ENCODE measurements at regions not wholly inside any gene's neighbourhood (a gene's known extent, or its start where the extent isn't known, plus 50 kb on each side); places are given as distances from the start of the nearest gene placed in this dataset.

DNA sequence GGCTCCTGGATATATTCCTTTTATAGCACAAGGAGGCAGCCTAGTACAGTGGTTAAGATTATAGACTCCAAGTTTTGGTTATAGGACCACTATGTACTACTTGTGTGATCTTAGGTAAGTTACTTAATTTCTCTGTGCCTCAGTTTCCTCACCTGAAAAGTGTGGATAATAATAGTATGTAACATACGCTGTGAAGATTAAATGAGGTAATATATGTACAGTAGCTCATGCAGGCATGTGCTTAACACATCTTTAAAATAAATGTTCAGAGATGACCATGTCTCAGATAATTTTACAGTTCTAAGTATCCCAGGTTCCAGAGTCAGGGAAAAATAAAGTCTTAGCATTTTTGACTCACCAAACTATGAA is 55.7 kb upstream of the TRABD2B start:
- DNase-seq (ENCODE audit: low spot score) = no peak

DNA sequence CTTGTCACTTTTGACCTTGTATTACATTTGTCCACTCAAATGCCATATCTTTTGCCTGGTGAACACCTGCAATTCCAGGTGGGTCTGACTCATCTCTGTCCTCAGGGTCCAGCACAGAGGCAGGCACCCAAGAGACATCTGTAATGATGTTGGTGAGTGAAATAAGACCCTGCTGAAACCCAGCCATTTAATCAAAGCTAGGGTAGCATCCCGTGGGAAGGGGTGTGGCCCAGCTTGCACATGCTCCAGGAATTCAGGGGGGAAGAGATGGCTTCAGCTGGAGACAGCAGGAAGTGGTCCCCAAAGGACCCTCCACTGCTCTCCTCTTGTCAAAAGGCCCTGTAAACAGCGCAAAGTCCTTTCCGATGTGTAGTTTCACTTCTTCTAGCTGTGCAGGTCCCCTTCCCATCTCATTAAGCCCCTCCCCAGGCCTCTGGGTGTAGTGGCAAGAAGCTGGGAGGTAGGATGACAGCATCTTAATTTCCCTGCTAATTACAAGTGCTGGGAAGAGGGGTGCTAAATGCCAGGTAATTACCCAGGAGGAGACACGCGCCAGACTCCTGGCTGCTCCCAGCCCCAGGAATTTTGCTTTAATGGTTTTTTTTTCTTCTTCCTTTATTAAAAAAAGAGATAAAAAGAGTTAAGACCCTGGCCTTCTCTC is 54.4 kb upstream of the TRABD2B start:
- TF ChIP-seq, protein P1, sequence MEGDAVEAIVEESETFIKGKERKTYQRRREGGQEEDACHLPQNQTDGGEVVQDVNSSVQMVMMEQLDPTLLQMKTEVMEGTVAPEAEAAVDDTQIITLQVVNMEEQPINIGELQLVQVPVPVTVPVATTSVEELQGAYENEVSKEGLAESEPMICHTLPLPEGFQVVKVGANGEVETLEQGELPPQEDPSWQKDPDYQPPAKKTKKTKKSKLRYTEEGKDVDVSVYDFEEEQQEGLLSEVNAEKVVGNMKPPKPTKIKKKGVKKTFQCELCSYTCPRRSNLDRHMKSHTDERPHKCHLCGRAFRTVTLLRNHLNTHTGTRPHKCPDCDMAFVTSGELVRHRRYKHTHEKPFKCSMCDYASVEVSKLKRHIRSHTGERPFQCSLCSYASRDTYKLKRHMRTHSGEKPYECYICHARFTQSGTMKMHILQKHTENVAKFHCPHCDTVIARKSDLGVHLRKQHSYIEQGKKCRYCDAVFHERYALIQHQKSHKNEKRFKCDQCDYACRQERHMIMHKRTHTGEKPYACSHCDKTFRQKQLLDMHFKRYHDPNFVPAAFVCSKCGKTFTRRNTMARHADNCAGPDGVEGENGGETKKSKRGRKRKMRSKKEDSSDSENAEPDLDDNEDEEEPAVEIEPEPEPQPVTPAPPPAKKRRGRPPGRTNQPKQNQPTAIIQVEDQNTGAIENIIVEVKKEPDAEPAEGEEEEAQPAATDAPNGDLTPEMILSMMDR (IDR thresholded peaks at IDR 0.05; ENCODE audit: extremely low read depth, missing control alignments) = no peak
- no peak for DNase-seq (ENCODE audit: low spot score)

More for the DNA sequence above, 55.7 kb upstream of the TRABD2B start:
- TF ChIP-seq, protein P1 (IDR thresholded peaks at IDR 0.05; ENCODE audit: extremely low read depth, missing control alignments) = no peak

DNA sequence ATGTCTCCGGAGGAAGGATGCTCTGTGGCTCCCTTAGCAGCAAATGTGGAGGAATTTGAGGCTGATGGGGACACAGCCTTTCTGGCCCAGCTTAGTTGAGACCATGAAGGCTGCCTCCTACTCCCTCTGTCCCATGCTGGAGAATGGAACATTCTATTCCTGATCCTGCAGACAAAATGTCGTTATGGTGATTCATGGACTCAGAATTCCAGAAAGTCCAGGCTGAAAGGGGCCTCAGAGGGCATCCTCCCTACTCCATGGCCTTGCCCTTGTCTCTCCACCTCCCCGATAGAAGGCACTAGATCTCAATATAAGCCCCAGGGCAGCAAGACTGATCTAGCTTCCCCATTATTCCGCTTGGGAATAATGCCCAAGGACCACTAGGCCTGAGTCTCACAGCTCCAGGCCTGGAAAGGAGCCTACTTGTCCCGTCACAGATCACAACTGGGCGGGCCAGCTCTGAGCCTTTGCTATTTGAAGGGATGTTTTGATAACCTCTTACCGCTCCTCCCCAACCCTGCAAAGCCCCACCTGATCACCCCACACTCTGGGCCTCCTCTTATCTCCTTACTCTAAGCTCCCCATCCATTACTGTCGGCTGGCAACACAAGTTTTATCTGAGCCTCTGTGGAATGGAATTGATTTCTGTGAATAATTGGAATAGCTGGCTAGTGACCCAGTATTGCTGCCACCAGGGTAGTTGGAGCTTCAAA is 52.8 kb upstream of the TRABD2B start:
- DNase-seq (ENCODE audit: low spot score) = no peak
- TF ChIP-seq, protein P1 (IDR thresholded peaks at IDR 0.05; ENCODE audit: extremely low read depth, missing control alignments) = no peak

DNA sequence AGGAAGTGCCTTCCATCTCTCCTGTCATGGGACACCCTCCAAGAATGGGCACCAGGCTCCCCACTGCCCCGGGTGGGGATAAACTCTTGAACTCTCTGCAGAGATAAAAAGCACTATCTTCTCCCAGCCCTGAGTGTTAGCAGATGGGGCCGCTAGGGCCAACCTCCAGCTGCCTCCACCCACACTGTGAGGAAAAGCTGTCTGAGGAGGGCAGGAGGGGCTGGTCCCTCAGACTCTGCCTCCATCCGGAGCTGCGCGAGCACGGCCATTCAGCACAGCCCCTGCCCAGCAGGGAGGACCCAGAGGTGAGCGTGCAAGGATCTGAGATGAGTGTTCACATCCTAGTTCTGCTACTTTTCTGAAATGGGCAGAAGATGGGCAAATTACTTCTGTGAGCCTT is 51.8 kb upstream of the TRABD2B start:
- DNase-seq (ENCODE audit: low spot score) = no peak
- TF ChIP-seq, protein P1 (IDR thresholded peaks at IDR 0.05; ENCODE audit: extremely low read depth, missing control alignments) = no peak

DNA sequence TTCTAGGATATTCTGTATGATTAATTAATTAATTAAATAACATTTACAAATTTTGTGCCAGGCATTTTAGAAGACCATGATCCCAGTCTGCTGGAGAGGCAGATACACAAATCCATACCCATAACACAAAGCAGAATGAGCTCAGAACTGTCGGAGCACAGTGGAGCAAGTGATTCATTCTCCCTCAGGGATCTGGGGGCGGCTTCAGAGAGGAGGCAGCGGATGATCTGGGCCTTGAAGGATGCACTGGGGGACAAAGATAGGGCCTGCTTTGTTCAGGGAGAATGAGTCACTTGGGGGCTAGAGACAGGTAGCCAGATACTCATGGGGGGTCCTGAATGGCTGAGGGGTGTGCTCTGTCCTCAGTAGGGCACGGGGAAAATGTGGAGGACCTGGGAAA is 50.9 kb upstream of the TRABD2B start:
- TF ChIP-seq, protein P1 (IDR thresholded peaks at IDR 0.05; ENCODE audit: extremely low read depth, missing control alignments) = no peak
- DNase-seq (ENCODE audit: low spot score) = no peak

DNA sequence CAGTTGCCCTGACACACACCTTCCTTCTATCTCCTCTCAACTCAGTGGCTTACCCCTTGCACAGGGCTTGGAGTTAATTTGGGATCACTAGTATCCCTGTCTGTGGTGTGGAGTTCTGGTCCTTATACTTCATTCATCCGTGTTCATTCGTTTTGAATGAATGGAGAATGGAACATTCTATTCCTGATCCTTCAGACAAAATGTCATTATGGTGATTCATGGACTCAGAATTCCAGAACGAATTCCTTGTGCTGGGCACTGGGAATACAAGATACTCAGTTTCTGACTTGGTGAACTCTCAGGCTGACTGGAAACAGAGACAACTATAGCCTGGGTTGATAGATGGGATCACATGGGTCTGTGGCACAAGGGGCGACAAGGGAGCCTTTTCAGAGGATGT is 49.9 kb upstream of the TRABD2B start:
- TF ChIP-seq, protein P1 (IDR thresholded peaks at IDR 0.05; ENCODE audit: extremely low read depth, missing control alignments) = no peak
- DNase-seq (ENCODE audit: low spot score) = no peak
